Endodermal cell (in vitro differentiated cells): ENCODE measurements at regions not wholly inside any gene's neighbourhood (a gene's known extent, or its start where the extent isn't known, plus 50 kb on each side); places are given as distances from the start of the nearest gene placed in this dataset.

Experiments
- DNase-seq: peaks from one replicate; pipeline ENCODE4 v3.0.0-alpha.2; 2017
- H3K27ac ChIP-seq: 2 replicates; pipeline ENCODE4 v1.5.1; 2013; ENCODE audit warnings: mild to moderate bottlenecking, low read depth, low read length, moderate library complexity
- H3K27me3 ChIP-seq: 2 replicates; pipeline ENCODE4 v1.6.1; 2013; ENCODE audit warnings: mild to moderate bottlenecking, low read length, moderate library complexity; ENCODE audit not compliant: insufficient read depth, control insufficient read depth, poor library complexity, severe bottlenecking
- H3K36me3 ChIP-seq: 2 replicates; pipeline ENCODE4 v1.7.0; 2013; ENCODE audit warnings: mild to moderate bottlenecking, low read length, moderate library complexity; ENCODE audit not compliant: control insufficient read depth, insufficient read depth
- H3K4me1 ChIP-seq: one replicate; pipeline ENCODE4 v1.7.0; 2013; ENCODE audit warnings: low read length; ENCODE audit not compliant: control insufficient read depth, insufficient read depth
- H3K4me3 ChIP-seq: 2 replicates; pipeline ENCODE4 v1.5.1; 2013; ENCODE audit warnings: mild to moderate bottlenecking, low read length, moderate library complexity
- H3K9ac ChIP-seq: 2 replicates; pipeline ENCODE4 v1.6.1; 2013; ENCODE audit warnings: mild to moderate bottlenecking, low read length, moderate library complexity; ENCODE audit not compliant: poor library complexity, severe bottlenecking; ENCODE audit errors: extremely low read depth
- H3K9me3 ChIP-seq: 2 replicates; pipeline ENCODE4 v1.6.1; 2013; ENCODE audit warnings: mild to moderate bottlenecking, low read length, moderate library complexity; ENCODE audit not compliant: control insufficient read depth
- H3K27ac Mint-ChIP-seq: 2 replicates; pipeline ENCODE4 v1.8.0; 2020; ENCODE audit warnings: mixed read lengths
- H3K27me3 Mint-ChIP-seq: 2 replicates; pipeline ENCODE4 v1.8.0; 2021; ENCODE audit warnings: mild to moderate bottlenecking, mixed read lengths; ENCODE audit not compliant: insufficient read depth
- H3K36me3 Mint-ChIP-seq: 2 replicates; pipeline ENCODE4 v1.8.0; 2020; ENCODE audit warnings: low read depth, mixed read lengths
- H3K4me1 Mint-ChIP-seq: 2 replicates; pipeline ENCODE4 v1.8.0; 2020; ENCODE audit warnings: mixed read lengths
- H3K4me3 Mint-ChIP-seq: 2 replicates; pipeline ENCODE4 v1.8.0; 2020; ENCODE audit warnings: mild to moderate bottlenecking, moderate library complexity, mixed read lengths
- H3K9me3 Mint-ChIP-seq: 2 replicates; pipeline ENCODE4 v1.8.0; 2020; ENCODE audit warnings: mild to moderate bottlenecking, mixed read lengths
- WGBS, 2 experiments: methylation state at CpG; one replicate each; pipeline versions ENCODE4 v1.1.5 to v1.1.7; 2013; ENCODE audit warnings: missing lambda C conversion rate in 2 of 2, mixed read lengths in 1 of 2; ENCODE audit not compliant: insufficient coverage in 1 of 2, insufficient read length in 1 of 2; 5-methylcytosine and 5-hydroxymethylcytosine counted together
- TF ChIP-seq, protein P1 (sequence below): fragments of 200-600 bp; sonication (generic); conservative IDR thresholded peaks from 2 replicates; pipeline ENCODE4 v1.5.0; 2021; ENCODE audit warnings: antibody characterized with exemption, mild to moderate bottlenecking

DNA sequence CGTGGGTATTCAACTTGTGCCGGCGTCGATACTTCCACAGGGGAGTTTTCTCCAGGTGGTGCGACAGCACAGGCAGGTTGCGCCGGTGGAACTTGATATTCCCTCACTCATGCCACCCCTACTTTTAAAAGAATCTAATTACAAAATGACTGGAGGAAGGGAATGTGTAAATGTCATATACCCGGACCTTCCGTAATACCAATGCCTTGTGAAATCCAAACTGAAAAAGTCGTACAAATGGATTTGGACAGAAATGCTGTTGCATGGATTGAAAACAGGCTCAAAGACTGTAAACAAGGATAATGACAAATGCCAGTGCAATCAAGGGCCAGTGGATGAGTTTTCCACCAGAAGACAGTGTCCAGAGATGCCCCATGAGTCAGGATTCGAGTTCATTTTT lies 235.3 kb upstream of the USP25 start:
- TF ChIP-seq, protein P1, sequence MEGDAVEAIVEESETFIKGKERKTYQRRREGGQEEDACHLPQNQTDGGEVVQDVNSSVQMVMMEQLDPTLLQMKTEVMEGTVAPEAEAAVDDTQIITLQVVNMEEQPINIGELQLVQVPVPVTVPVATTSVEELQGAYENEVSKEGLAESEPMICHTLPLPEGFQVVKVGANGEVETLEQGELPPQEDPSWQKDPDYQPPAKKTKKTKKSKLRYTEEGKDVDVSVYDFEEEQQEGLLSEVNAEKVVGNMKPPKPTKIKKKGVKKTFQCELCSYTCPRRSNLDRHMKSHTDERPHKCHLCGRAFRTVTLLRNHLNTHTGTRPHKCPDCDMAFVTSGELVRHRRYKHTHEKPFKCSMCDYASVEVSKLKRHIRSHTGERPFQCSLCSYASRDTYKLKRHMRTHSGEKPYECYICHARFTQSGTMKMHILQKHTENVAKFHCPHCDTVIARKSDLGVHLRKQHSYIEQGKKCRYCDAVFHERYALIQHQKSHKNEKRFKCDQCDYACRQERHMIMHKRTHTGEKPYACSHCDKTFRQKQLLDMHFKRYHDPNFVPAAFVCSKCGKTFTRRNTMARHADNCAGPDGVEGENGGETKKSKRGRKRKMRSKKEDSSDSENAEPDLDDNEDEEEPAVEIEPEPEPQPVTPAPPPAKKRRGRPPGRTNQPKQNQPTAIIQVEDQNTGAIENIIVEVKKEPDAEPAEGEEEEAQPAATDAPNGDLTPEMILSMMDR: no peak
- Mint-ChIP-seq H3K4me1 (no peaks in the 10 kb centered on the region), H3K4me3 (no peak overlapping the region), H3K36me3 (no peaks in the 10 kb centered on the region), H3K9me3 (no peaks in the 10 kb centered on the region), H3K27me3 (no peaks in the 10 kb centered on the region), H3K27ac (no peak overlapping the region)
- Histone ChIP-seq H3K27ac (no peak overlapping the region), H3K4me3 (no peak overlapping the region), H3K9ac (no peak overlapping the region), H3K36me3 (no peaks in the 10 kb centered on the region), H3K4me1 (no peaks in the 10 kb centered on the region), H3K9me3 (no peaks in the 10 kb centered on the region), H3K27me3 (no peaks in the 10 kb centered on the region)
- no peak for DNase-seq
- WGBS, 2 experiments: 95 to 98% methylated on average over 4 to 11 of the region's 11 CpGs

GRCh38 chr21:15495965-15496364 lies 233.8 kb upstream of the USP25 start:
- no peak overlapping the region for H3K4me3 Mint-ChIP-seq
- Histone ChIP-seq H3K27me3 (no peaks in the 10 kb centered on the region), H3K27ac (no peak overlapping the region), H3K9me3 (no peaks in the 10 kb centered on the region), H3K4me3 (no peak overlapping the region), H3K4me1 (no peaks in the 10 kb centered on the region), H3K9ac (no peak overlapping the region), H3K36me3 (no peaks in the 10 kb centered on the region)
- H3K9me3 Mint-ChIP-seq: no peaks in the 10 kb centered on the region
- WGBS, 2 experiments: 92 to 100% methylated on average over 1 to 3 of the region's 3 CpGs
- no peaks in the 10 kb centered on the region for H3K4me1 Mint-ChIP-seq
- no peaks in the 10 kb centered on the region for H3K36me3 Mint-ChIP-seq
- DNase-seq: peak; percentile 42
- TF ChIP-seq, protein P1: peak; percentile 32
- no peak overlapping the region for H3K27ac Mint-ChIP-seq
- H3K27me3 Mint-ChIP-seq: no peaks in the 10 kb centered on the region

DNA sequence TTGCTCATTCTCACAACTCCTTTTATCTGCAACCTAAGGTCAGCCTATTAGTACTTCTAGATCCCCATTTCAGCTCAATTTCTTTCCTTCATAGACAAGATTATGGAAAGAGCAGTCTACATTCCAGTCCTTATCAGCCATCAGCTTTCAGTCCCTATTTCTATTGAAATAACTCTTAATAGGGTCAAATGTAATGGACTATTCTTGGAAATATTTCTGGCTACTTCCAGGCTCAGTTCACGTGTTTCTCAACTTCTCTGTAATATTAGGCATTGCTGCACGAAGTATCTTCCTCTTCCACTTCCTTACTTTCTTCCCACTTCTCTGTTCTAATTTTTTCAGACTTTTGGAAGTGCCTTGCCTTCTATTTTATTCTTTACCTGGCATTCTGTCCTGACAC lies 232.9 kb upstream of the USP25 start:
- no peaks in the 10 kb centered on the region for H3K9me3 ChIP-seq
- Mint-ChIP-seq H3K27ac (no peak overlapping the region), H3K27me3 (peaks cover 1% of the 10 kb centered on the region), H3K9me3 (no peaks in the 10 kb centered on the region), H3K4me1 (no peaks in the 10 kb centered on the region), H3K4me3 (no peak overlapping the region), H3K36me3 (no peaks in the 10 kb centered on the region)
- H3K4me3 ChIP-seq: no peak overlapping the region
- H3K27ac ChIP-seq: no peak overlapping the region
- WGBS, 2 experiments: 92 to 94% methylated on average over 2 of the region's 2 CpGs
- DNase-seq: no peak
- no peaks in the 10 kb centered on the region for H3K4me1 ChIP-seq
- TF ChIP-seq, protein P1: no peak
- H3K27me3 ChIP-seq: no peaks in the 10 kb centered on the region
- H3K36me3 ChIP-seq: no peaks in the 10 kb centered on the region
- no peak overlapping the region for H3K9ac ChIP-seq
